Right lobe of liver (tissue), 4 donors: ENCODE measurements at regions not wholly inside any gene's neighbourhood (a gene's known extent, or its start where the extent isn't known, plus 50 kb on each side); places are given as distances from the start of the nearest gene placed in this dataset.

Experiments used
- POLR2A ChIP-seq: fragments of 450-650 bp; IDR thresholded peaks from one replicate; pipeline ENCODE4 v1.6.1; 2017; ENCODE audit warnings: antibody characterized with exemption, mild to moderate bottlenecking
- TF ChIP-seq, protein P1 (sequence below), 4 donors: fragments of 200-600 bp in 3 of 4; fragments of 450-650 bp in 1 of 4; IDR thresholded peaks; one replicate each; pipeline versions ENCODE4 v1.5.1 to v1.8.0; 2016 to 2022; ENCODE audit warnings: antibody characterized with exemption in 4 of 4, mild to moderate bottlenecking in 2 of 4
- donor health status: DM: no; HTN: no; CAD: no.
- donor health status: DM: no; HTN: no; CAD: no.
- donor health status: DM: no; HTN: yes; CAD: no.

DNA sequence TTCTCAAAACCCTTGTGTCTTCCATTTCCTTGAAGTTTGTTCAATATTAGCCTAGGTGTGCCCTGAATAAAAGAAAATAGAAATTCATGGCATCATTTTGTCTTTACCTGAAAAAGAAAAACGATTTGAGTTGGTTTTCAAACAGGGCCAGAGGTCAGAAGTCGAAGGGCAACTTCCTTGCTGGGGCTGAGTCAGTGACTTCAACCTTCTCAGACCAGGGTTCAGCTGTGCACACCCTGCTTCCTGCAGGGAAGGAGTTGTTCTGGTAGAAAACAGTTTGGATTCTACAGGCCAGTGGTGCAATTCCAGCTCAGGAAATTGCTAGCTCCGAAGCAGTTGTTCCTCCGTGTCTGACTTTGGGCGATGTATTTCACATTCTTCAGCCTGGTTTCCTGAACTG, 132.1 kb upstream of the SLC30A5 start:
- TF ChIP-seq, protein P1, sequence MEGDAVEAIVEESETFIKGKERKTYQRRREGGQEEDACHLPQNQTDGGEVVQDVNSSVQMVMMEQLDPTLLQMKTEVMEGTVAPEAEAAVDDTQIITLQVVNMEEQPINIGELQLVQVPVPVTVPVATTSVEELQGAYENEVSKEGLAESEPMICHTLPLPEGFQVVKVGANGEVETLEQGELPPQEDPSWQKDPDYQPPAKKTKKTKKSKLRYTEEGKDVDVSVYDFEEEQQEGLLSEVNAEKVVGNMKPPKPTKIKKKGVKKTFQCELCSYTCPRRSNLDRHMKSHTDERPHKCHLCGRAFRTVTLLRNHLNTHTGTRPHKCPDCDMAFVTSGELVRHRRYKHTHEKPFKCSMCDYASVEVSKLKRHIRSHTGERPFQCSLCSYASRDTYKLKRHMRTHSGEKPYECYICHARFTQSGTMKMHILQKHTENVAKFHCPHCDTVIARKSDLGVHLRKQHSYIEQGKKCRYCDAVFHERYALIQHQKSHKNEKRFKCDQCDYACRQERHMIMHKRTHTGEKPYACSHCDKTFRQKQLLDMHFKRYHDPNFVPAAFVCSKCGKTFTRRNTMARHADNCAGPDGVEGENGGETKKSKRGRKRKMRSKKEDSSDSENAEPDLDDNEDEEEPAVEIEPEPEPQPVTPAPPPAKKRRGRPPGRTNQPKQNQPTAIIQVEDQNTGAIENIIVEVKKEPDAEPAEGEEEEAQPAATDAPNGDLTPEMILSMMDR (IDR thresholded peaks at IDR 0.05) = no peak
- no peak for TF ChIP-seq POLR2A
